GM11168 (cell line): ENCODE measurements at regions not wholly inside any gene's neighbourhood (a gene's known extent, or its start where the extent isn't known, plus 50 kb on each side); places are given as distances from the start of the nearest gene placed in this dataset.

Source experiments
- in situ Hi-C: fragments of 300-500 bp; cut with MboI; formaldehyde crosslinking; loops from one replicate; pipeline ENCODE4 v1.12.0; 2022; ENCODE audit warnings: low sequenced_read_pairs; ENCODE audit not compliant: unreplicated experiment

GRCh38 chr2:238631491-238632180 is 204.9 kb downstream of the ASB1 start:
- in situ Hi-C loops = no loop called here

- in situ Hi-C loops = no loop called here
Measured at GRCh38 chr2:238632181-238633060, 205.7 kb downstream of the ASB1 start.

- in situ Hi-C loops = no loop called here
Measured at GRCh38 chr2:238633426-238634328, 206.9 kb downstream of the ASB1 start.

- in situ Hi-C loops = no loop called here
Measured at GRCh38 chr2:238634701-238635357, 208.1 kb downstream of the ASB1 start.

GRCh38 chr2:238635647-238636051 is 208.9 kb downstream of the ASB1 start:
- in situ Hi-C loops = no loop called here

GRCh38 chr2:238636269-238637073 is 209.7 kb downstream of the ASB1 start:
- in situ Hi-C loops = no loop called here

- in situ Hi-C loops = no loop called here
Measured at GRCh38 chr2:238638100-238638981, 209.5 kb upstream of the TWIST2 start.

GRCh38 chr2:238638982-238639628 is 208.8 kb upstream of the TWIST2 start:
- in situ Hi-C loops = no loop called here

GRCh38 chr2:238640486-238640885 is 207.4 kb upstream of the TWIST2 start:
- in situ Hi-C loops = no loop called here

- in situ Hi-C loops = no loop called here
Measured at GRCh38 chr2:238642973-238643372, 204.9 kb upstream of the TWIST2 start.

- in situ Hi-C loops = no loop called here
Measured at GRCh38 chr2:238643400-238643907, 204.4 kb upstream of the TWIST2 start.

GRCh38 chr2:238644095-238645081 is 203.5 kb upstream of the TWIST2 start:
- in situ Hi-C loops = no loop called here

- in situ Hi-C loops = no loop called here
Measured at GRCh38 chr2:238645095-238645494, 202.8 kb upstream of the TWIST2 start.

- in situ Hi-C loops = no loop called here
Measured at GRCh38 chr2:238645716-238646115, 202.2 kb upstream of the TWIST2 start.

GRCh38 chr2:238646281-238646680 is 201.6 kb upstream of the TWIST2 start:
- in situ Hi-C loops = no loop called here

- in situ Hi-C loops = no loop called here
Measured at GRCh38 chr2:238646803-238647202, 201.1 kb upstream of the TWIST2 start.
